GM18867 (cell line): ENCODE measurements at regions not wholly inside any gene's neighbourhood (a gene's known extent, or its start where the extent isn't known, plus 50 kb on each side); places are given as distances from the start of the nearest gene placed in this dataset.
A peak's percentile ranks its signal among the peaks of the same experiment; 100 is the strongest.
"Not testable (repeated sequence)": the region's sequence is repeated elsewhere in the genome, so short reads cannot be mapped to it uniquely, and the experiment has no call there.

Source experiments
- ATAC-seq: cut with Tn5 transposase; IDR thresholded peaks from one replicate; pipeline ENCODE4 v1.9.1; 2021; ENCODE audit warnings: mild to moderate bottlenecking, moderate library complexity; ENCODE audit not compliant: unreplicated experiment

- peak; percentile 71 for ATAC-seq
These were observed 643.3 kb downstream of the SOCS6 start for GRCh38 chr18:70931942-70932814.

- ATAC-seq: no peak
These were observed 632.1 kb downstream of the SOCS6 start for GRCh38 chr18:70920840-70921374.

GRCh38 chr18:70907673-70908072 is 618.8 kb downstream of the SOCS6 start:
- no peak for ATAC-seq

DNA sequence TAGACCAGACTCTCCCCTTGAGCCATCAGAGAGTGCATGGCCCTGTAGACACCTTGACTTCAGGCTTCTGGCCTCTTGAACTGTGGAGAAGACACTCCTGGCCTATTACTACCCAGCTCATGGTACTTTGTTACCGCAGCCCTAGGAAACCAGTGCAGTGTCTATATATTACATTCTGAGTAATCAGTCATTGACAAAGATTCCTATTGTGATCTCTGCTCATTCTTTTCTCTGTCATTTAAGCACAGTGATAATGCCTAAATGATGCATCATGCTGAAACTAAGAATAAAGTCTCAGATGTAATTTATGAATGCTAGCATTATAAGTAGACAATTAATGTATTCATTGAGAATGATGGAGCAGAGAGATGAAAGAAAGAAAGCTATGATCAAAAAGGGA is 603.5 kb downstream of the SOCS6 start:
- ATAC-seq: no peak

DNA sequence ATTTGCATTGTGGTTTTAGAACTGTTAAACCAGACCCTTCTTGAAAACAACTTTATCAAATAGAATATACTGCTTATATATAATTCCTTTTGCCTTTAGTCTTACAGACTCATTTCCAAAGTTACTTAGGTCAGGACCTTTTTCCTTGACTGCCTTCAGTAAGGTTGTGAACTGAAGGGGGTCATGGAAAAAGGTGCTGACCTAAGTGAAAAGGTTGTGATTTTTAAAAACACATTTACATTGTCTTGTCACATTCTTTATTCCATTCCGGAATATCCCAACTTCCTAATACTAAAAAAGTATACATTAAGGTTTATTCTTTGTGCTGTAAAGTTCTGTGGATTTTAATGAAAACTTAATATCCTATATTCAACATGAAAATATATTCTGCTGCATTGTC is 581.4 kb downstream of the SOCS6 start:
- no peak for ATAC-seq

DNA sequence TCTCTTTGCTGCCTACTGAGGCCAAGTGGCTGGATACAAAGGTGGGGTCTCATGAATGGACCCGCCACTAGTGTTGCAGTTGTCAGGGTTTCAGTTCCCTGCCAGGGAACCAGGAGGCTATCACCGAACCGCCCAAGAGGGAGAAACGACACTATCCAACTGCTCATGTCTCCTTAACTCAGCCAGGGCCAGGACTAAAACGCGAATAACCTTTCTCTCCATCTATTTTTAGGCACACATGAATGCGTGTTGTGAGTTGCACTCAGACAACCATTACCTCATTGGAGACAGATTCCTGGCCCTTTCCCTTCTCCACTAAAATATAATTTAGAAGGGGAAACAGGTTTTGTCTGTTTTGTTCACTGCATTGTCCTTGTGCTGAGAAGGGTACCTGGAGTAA is 559.5 kb downstream of the SOCS6 start:
- no peak for ATAC-seq

DNA sequence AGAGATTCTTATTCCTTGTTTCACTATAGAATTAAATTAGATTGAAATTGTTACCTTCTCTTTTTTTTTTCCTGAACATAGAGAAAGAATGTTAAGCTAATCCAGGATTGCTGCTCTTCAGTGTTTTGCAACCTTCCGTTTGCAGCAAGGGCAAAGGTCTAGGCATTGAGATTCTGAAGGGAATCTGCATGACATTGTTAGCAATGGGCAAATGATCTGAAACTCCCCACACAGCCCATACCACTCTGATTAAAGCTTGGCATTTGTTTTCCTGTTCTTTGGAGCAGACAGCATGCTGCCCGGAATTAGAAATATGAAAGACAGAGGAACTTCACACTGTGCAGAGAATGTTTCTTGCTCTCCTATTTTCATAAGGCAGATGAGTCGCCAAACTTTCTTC is 551.8 kb downstream of the SOCS6 start:
- no peak for ATAC-seq

DNA sequence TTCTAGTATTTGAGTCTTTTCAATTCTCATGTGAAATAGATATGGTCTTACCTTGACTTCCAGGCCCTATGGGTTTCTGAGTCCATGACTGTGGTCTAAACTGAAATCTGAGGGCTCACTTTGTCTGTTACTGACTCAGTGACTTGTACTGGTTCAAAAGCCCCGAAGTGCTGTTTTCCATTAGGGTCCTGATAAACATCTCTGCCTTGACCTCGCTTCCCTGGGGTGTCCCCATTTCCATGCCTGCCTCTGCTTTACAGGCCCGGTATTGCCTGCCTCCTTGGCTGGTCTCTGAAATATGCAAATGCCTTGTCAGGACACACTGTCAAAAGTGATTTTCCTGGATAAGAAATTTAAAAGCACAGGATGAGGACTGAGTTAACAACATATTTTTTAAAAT is 538.8 kb downstream of the SOCS6 start:
- ATAC-seq: no peak

DNA sequence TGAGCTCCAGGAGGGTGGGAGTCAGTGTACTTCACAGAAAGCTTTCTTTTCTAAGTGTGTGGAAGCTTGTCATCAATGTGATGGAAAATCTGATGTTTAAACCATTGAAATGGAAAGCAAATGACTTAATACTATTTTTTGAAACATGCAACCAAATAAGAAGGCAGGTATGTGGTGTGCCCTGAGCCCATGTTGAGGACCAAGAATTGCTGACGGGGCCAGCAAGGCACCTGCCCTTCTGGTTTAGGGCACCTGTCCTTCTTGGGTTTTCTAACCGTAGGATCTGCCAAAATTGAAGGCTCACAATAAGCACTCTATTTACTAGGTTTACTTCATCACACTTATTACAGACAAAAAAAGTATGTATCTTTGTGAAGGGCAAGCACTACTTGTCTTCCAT is 537.7 kb downstream of the SOCS6 start:
- no peak for ATAC-seq

DNA sequence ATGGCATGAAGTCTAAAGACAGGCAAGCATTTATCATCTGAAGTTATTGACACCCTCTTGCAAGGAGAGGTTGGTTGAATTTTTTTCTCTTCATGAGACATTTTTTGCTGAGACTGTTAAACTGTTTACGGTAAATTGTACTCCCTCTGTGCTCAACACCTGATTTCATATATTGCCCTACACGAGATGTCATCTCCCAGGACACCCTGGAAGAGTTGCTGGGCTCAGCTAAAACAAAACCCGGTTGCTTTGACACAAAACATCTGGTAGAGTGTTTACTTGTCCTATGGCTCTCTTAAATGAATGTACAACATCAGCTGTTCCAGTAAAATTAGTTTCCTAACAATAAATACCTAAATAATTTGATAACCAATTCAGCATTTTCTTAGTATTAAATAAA is 533.8 kb downstream of the SOCS6 start:
- ATAC-seq: no peak

GRCh38 chr18:70822117-70822516 is 533.3 kb downstream of the SOCS6 start:
- no peak for ATAC-seq

DNA sequence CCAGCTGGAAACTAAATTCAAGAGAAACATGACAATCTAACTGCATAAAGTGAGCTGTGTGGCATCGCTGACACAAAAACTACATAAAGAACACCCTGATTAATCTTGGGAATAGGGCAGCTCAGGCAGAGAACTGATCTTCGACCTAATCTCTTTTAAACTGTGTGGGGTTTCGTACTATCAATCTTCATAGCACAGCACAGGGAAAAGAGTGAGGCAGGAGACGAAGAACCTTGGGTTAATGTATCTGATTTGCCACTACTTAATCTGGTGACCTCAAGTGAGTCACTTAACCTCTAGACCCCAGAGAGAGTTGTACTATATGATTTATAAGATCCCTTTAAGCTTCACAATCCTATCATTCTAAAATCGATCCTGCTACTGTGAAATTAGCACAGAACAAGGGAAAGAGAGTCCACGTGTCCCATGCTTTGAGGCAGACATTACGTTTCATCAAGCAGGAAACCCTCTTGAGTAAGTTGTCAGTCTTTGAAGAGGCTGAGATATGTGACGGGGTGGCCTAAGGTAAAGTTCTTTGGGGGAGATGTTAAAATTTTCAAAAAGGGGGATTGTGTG is 519.7 kb downstream of the SOCS6 start:
- ATAC-seq: no peak

GRCh38 chr18:70781860-70782453 is 493.1 kb downstream of the SOCS6 start:
- peak; percentile 99 for ATAC-seq

GRCh38 chr18:70766254-70766653 is 477.4 kb downstream of the SOCS6 start:
- not testable (repeated sequence) for ATAC-seq

DNA sequence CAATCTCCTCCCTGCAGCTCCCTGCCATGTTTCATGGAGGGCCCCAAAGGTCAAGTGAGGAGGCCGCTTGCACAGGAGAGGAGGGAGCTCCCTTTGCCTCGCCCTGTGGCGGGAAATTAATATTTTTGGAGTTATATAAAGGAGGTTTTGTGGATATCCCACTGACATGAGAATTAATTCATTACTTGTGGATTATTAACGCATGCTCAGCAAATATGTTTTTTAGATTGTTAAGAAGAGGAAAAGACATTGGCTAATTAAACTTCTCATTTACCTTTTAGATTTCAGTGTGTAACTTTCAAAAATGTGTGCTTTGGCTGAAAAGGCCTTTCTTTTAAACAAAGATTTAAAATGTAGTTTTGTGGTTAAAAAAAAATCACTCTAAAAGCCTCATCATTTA is 474.0 kb downstream of the SOCS6 start:
- ATAC-seq: no peak

GRCh38 chr18:70758780-70759179 is 469.9 kb downstream of the SOCS6 start:
- no peak for ATAC-seq

- no peak for ATAC-seq
These were observed 465.6 kb downstream of the SOCS6 start for GRCh38 chr18:70754486-70754885.

- ATAC-seq: no peak
These were observed 444.1 kb downstream of the SOCS6 start for GRCh38 chr18:70732916-70733315.

GRCh38 chr18:70732188-70732587 is 443.3 kb downstream of the SOCS6 start:
- no peak for ATAC-seq

- no peak for ATAC-seq
These were observed 431.8 kb downstream of the SOCS6 start for GRCh38 chr18:70720607-70721006.

- ATAC-seq: no peak
These were observed 420.9 kb downstream of the SOCS6 start for GRCh38 chr18:70709720-70710119.

DNA sequence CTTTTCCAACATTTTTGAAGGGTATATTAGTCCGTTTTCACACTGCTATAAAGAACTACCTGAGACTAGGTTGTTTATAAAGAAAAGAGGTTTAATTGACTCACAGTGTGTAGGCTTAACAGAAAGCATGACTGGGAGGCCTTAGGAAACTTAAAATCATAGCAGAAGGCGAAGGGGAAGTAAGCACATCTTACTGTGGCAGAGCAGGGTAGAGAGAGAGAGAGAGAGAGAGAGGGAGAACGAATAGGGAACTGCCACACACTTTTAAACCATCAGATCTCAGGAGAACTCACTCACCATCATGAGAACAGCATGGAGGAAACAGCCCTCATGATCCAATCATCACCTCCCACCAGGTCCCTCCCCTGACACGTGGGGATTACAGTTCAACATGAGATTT is 420.3 kb downstream of the SOCS6 start:
- no peak for ATAC-seq
